DOHH2 (cell line): ENCODE measurements at regions not wholly inside any gene's neighbourhood (a gene's known extent, or its start where the extent isn't known, plus 50 kb on each side); places are given as distances from the start of the nearest gene placed in this dataset.

ENCODE experiments used
- CTCF ChIP-seq: fragments of 200-600 bp; sonication (generic); IDR thresholded peaks from one replicate; pipeline ENCODE4 v1.5.1; 2014; ENCODE audit warnings: antibody characterized with exemption, mild to moderate bottlenecking, low read depth, low read length; ENCODE audit not compliant: poor library complexity, severe bottlenecking
- EZH2phosphoT487 ChIP-seq: fragments of 200-600 bp; sonication (generic); IDR thresholded peaks from 2 replicates; pipeline ENCODE4 v1.6.1; 2017; ENCODE audit warnings: borderline replicate concordance, mild to moderate bottlenecking, antibody characterized with exemption, low read length, moderate library complexity, mixed read lengths

DNA sequence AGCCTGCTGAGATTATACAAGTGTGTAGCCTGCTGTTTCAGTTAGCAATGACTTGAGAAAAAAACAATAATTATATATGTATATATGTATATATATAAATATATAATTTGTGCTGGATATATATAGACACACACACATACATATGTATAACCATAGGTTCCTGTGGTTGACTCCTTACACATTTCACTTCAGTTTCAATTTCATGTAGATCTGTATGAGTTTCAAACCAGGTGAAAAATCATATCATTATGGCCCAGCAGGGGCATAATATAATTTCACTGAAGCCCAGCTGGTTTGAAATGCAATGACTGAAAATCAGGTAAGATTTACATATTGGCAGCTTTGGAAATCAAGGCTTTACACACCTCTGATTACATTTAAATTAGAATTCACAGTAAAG lies 690.4 kb upstream of the CDH18 start:
- no peak for TF ChIP-seq CTCF
- TF ChIP-seq EZH2phosphoT487 = no peak
